Caco-2 (cell line): ENCODE measurements at regions not wholly inside any gene's neighbourhood (a gene's known extent, or its start where the extent isn't known, plus 50 kb on each side); places are given as distances from the start of the nearest gene placed in this dataset.
"Not testable (repeated sequence)": the region's sequence is repeated elsewhere in the genome, so short reads cannot be mapped to it uniquely, and the experiment has no call there.

Experiments
- BruUV-seq: library from RNA; stranded (reverse); fragments of 400-500 nt; replicated peaks from 2 replicates; lab custom pipeline; 2021; lab: Mats Ljungman, UMichigan
- CTCF ChIA-PET: fragments of 300-600 bp; sonication (Branson Sonifier 250); formaldehyde crosslinking; loops from one replicate; lab custom pipeline; 2022; ENCODE audit warnings: antibody characterized with exemption; lab: Charles Lee
- POLR2A ChIA-PET: fragments of 300-600 bp; sonication (Branson Sonifier 250); formaldehyde crosslinking; loops from one replicate; lab custom pipeline; 2022; ENCODE audit warnings: antibody characterized with exemption; lab: Charles Lee
- DNase-seq, 2 experiments: peaks; one replicate each; pipeline versions ENCODE4 v3.0.0 to v3.0.0-alpha.2; 2020 to 2022
- H3K27me3 ChIP-seq: replicated peaks from 2 replicates; pipeline ENCODE4 v1.6.0; 2011; ENCODE audit warnings: low read length; ENCODE audit not compliant: control insufficient read depth, insufficient read depth
- H3K36me3 ChIP-seq: 2 replicates; pipeline ENCODE4 v1.5.1; 2011; ENCODE audit warnings: low read length; ENCODE audit not compliant: control insufficient read depth, insufficient read depth
- H3K4me1 ChIP-seq: fragments of 250-450 bp; sonication (Bioruptor Pico); 2 replicates; pipeline ENCODE4 v1.5.1; 2020; ENCODE audit warnings: mild to moderate bottlenecking
- H3K4me3 ChIP-seq: 2 replicates; pipeline ENCODE4 v1.5.1; 2011; ENCODE audit warnings: low read depth, mild to moderate bottlenecking, control low read depth, low read length
- H3K9me3 ChIP-seq: fragments of 250-450 bp; sonication (Bioruptor Pico); 2 replicates; pipeline ENCODE4 v1.5.1; 2020; ENCODE audit warnings: mild to moderate bottlenecking, moderate library complexity
- H3K27ac Mint-ChIP-seq: one replicate; pipeline ENCODE4 v1.8.0; 2022; ENCODE audit warnings: mixed read lengths; ENCODE audit not compliant: unreplicated experiment
- H3K27me3 Mint-ChIP-seq: one replicate; pipeline ENCODE4 v1.8.0; 2022; ENCODE audit warnings: mixed read lengths; ENCODE audit not compliant: insufficient read depth, unreplicated experiment
- H3K36me3 Mint-ChIP-seq: one replicate; pipeline ENCODE4 v1.8.0; 2022; ENCODE audit warnings: mild to moderate bottlenecking, mixed read lengths; ENCODE audit not compliant: insufficient read depth, unreplicated experiment
- H3K4me1 Mint-ChIP-seq: one replicate; pipeline ENCODE4 v1.8.0; 2022; ENCODE audit warnings: low read depth, mixed read lengths; ENCODE audit not compliant: unreplicated experiment
- H3K4me3 Mint-ChIP-seq: one replicate; pipeline ENCODE4 v1.8.0; 2022; ENCODE audit warnings: mild to moderate bottlenecking, moderate library complexity, mixed read lengths; ENCODE audit not compliant: unreplicated experiment
- H3K9me3 Mint-ChIP-seq: one replicate; pipeline ENCODE4 v1.8.0; 2022; ENCODE audit warnings: mixed read lengths; ENCODE audit not compliant: unreplicated experiment
- intact Hi-C: fragments of 100-400 bp; cut with micrococcal nuclease; formaldehyde crosslinking; loops from one replicate; pipeline ENCODE4 v1.10.0; 2022; ENCODE audit not compliant: unreplicated experiment
- TF ChIP-seq, protein P1 (sequence below), 2 experiments: fragments of 200-600 bp in 1 of 2; IDR thresholded peaks; 1 replicate in 1 of 2; 2 replicates in 1 of 2; pipeline versions ENCODE4 v1.5.1 to v1.8.0; 2011 to 2022; ENCODE audit warnings: antibody characterized with exemption in 1 of 2, control low read depth in 1 of 2, inconsistent platforms in 1 of 2, low read depth in 1 of 2, low read length in 1 of 2, mild to moderate bottlenecking in 1 of 2, moderate library complexity in 1 of 2; ENCODE audit not compliant: insufficient read depth in 1 of 2, severe bottlenecking in 1 of 2, unreplicated experiment in 1 of 2

DNA sequence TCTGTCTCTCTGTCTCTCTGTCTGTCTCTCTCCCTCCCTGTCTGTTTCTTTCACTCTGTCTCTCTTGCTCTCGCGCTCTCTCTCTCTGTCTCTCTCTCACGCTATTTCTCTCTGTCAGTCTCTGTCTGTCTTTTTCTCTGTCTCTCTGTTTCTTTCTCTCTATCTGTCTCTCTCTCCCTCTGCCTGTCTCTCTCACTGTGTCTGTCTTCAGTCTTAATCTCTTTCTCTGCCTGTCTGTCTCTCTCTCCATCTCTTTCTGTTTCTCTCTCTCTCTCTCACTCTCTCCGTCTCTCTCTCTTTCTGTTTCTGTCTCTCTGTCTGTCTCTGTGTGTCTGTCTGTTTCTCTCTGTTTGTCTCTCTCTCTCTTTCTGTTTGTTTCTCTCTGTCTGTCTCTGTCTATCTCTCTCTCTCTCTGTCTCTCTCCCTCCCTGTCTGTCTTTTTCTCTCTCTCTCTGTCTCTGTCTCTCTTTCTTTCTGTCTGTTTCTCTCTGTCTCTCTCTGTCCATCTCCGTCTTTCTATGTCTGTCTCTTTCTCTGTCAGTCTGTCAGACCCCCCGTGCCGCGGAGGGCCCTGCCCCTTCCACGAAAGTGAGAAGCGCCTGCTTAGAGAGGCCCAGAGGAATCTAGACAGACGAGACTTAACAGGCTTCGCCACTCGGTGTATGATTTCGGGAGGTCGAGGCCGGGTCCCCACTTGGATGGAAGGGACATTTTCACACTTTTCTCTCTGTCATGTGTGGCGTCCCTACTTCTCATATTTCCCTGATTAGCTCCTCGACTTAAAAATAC, 346.3 kb upstream of the DEFB115 start:
- no TSS peak for BruUV-seq
- no peaks in the 10 kb centered on the region; the same call in 1 of the 2 replicates for H3K9me3 ChIP-seq
- H3K36me3 ChIP-seq, result no peaks in the 10 kb centered on the region
- Mint-ChIP-seq H3K9me3 (peaks cover 60% of the 10 kb centered on the region), H3K27me3 (no peaks in the 10 kb centered on the region), H3K27ac (no peak overlapping the region), H3K4me3 (no peak overlapping the region), H3K4me1 (no peaks in the 10 kb centered on the region), H3K36me3 (no peaks in the 10 kb centered on the region)
- POLR2A ChIA-PET, result no interaction called here
- no peaks in the 10 kb centered on the region for H3K27me3 ChIP-seq
- DNase-seq, result no peak
- CTCF ChIA-PET, result no interaction called here
- no peaks in the 10 kb centered on the region for H3K4me1 ChIP-seq
- TF ChIP-seq, protein P1, sequence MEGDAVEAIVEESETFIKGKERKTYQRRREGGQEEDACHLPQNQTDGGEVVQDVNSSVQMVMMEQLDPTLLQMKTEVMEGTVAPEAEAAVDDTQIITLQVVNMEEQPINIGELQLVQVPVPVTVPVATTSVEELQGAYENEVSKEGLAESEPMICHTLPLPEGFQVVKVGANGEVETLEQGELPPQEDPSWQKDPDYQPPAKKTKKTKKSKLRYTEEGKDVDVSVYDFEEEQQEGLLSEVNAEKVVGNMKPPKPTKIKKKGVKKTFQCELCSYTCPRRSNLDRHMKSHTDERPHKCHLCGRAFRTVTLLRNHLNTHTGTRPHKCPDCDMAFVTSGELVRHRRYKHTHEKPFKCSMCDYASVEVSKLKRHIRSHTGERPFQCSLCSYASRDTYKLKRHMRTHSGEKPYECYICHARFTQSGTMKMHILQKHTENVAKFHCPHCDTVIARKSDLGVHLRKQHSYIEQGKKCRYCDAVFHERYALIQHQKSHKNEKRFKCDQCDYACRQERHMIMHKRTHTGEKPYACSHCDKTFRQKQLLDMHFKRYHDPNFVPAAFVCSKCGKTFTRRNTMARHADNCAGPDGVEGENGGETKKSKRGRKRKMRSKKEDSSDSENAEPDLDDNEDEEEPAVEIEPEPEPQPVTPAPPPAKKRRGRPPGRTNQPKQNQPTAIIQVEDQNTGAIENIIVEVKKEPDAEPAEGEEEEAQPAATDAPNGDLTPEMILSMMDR (IDR thresholded peaks at IDR 0.05; ENCODE audit: insufficient read depth in 1 of 2, low read depth in 1 of 2, low read length in 1 of 2, severe bottlenecking in 1 of 2, unreplicated experiment in 1 of 2), result no peak
- no peak overlapping the region for H3K4me3 ChIP-seq
- intact Hi-C loops, result no loop called here

DNA sequence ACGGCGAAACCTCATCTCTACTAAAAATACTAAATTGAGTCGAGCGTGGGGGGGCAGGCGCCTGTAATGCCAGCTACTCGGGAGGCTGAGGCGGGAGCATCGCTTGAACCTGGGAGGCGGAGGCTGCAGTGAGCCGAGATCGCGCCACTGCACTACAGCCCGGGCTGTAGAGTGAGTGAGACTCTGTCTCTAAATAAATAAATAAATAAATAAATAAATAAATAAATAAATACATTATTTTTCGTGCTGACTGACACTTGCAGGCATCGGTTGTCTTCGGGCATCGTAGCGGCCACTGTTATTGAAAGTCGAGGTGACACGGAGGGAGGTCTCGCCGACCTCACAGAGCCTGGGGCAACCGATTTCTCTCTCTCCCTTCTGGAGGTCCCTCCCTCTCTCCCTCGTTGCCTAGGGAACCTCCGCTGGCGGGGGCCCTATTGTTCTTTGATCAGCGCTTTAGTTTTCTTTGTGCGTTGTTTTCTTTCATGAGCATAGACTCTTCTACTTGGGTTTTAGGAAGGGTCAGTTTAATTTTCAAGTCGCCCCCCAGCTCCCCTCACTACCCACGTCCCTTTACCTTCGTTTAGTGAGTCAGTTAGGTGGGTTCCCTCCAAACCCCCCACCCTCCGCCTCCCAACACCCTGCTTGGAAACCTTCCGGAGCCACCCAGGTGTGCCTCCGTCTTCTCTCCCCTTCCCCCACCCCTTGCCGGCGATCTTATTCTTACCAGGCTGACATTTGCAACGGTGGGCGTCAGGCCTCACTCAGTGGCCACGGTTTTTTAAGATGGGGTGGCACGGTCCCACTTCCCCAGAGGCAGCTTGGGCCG, 345.4 kb upstream of the DEFB115 start:
- BruUV-seq, H3K4me1 Mint-ChIP-seq, CTCF ChIA-PET, intact Hi-C loops, H3K4me3 Mint-ChIP-seq, H3K4me3 ChIP-seq, H3K27me3 Mint-ChIP-seq, H3K9me3 ChIP-seq, H3K36me3 ChIP-seq, H3K27ac Mint-ChIP-seq, POLR2A ChIA-PET, H3K27me3 ChIP-seq, DNase-seq, H3K4me1 ChIP-seq, H3K36me3 Mint-ChIP-seq: not testable (repeated sequence)
- peaks cover 53% of the 10 kb centered on the region for H3K9me3 Mint-ChIP-seq

DNA sequence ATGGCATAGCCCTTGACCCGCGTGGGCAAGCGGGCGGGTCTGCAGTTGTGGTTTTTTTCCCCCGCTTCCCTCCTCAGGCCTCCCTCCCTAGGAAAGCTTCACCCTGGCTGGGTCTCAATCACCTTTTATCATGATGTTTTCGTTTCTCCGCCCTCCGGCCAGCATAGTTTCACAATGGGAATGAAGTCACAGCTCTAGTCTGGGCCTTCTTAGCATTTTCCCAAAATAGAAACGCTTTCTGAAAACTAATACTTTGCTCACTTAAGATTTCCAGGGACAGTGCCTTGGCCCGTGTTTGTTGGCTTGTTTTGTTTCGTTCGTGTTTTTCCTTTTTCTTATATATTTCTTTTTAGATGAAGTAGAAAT, 344.8 kb upstream of the DEFB115 start:
- H3K36me3 Mint-ChIP-seq, POLR2A ChIA-PET, H3K4me3 Mint-ChIP-seq, H3K4me3 ChIP-seq, H3K9me3 ChIP-seq, H3K4me1 Mint-ChIP-seq, intact Hi-C loops, BruUV-seq, H3K4me1 ChIP-seq, H3K27me3 ChIP-seq, CTCF ChIA-PET, H3K36me3 ChIP-seq, H3K27me3 Mint-ChIP-seq, H3K27ac Mint-ChIP-seq, DNase-seq: not testable (repeated sequence)
- H3K9me3 Mint-ChIP-seq, result peaks cover 49% of the 10 kb centered on the region

DNA sequence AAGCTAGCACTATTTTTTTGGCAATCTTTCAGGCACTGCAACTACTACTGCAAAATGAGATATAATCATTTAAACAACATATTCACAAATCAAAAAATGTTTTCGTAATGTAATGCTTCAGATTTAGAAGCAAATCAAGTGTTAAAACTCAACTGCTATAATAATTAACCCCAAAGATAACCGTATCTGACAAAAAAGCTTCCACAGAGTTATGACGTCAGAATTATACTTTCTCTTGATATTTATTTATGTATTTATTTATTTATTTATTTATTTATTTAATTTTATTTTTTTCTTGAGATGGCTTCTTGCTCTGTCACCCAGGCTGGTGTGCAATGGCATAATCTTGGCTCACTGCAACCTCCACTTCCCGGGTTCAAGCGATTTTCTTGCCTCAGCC, 341.1 kb upstream of the DEFB115 start:
- H3K9me3 Mint-ChIP-seq, result peaks cover 33% of the 10 kb centered on the region
- H3K27ac Mint-ChIP-seq, H3K4me3 Mint-ChIP-seq, CTCF ChIA-PET, H3K4me3 ChIP-seq, H3K4me1 Mint-ChIP-seq, BruUV-seq, H3K9me3 ChIP-seq, H3K27me3 Mint-ChIP-seq, H3K27me3 ChIP-seq, H3K36me3 ChIP-seq, POLR2A ChIA-PET, H3K4me1 ChIP-seq, intact Hi-C loops, DNase-seq, H3K36me3 Mint-ChIP-seq: not testable (repeated sequence)
